Mesenchymal stem cell (in vitro differentiated cells and primary cell): ENCODE measurements at regions not wholly inside any gene's neighbourhood (a gene's known extent, or its start where the extent isn't known, plus 50 kb on each side); places are given as distances from the start of the nearest gene placed in this dataset.

Experiments used
- DNase-seq: peaks from one replicate; pipeline ENCODE4 v3.0.0-alpha.2; 2013
- H2AFZ ChIP-seq: one replicate; pipeline ENCODE4 v1.6.1; 2013; ENCODE audit warnings: low read depth, mild to moderate bottlenecking, control low read depth, inconsistent platforms, low read length, moderate library complexity
- H2AK5ac ChIP-seq: 2 replicates; pipeline ENCODE4 v1.6.1; 2013; ENCODE audit warnings: low read length, moderate library complexity, mild to moderate bottlenecking, inconsistent platforms; ENCODE audit not compliant: severe bottlenecking
- H2BK120ac ChIP-seq: one replicate; pipeline ENCODE4 v1.6.1; 2013; ENCODE audit warnings: low read depth, mild to moderate bottlenecking, inconsistent platforms, low read length, moderate library complexity
- H2BK12ac ChIP-seq, 2 experiments: one replicate each; pipeline ENCODE4 v1.6.1; 2013; ENCODE audit warnings: inconsistent platforms in 2 of 2, low read length in 2 of 2, mild to moderate bottlenecking in 2 of 2, moderate library complexity in 2 of 2, control low read depth in 1 of 2
- H2BK15ac ChIP-seq: one replicate; pipeline ENCODE4 v1.6.1; 2013; ENCODE audit warnings: mild to moderate bottlenecking, low read depth, inconsistent platforms; ENCODE audit not compliant: poor library complexity, severe bottlenecking
- H2BK5ac ChIP-seq: 2 replicates; pipeline ENCODE4 v1.6.1; 2013; ENCODE audit warnings: low read depth, mild to moderate bottlenecking, low read length, control low read depth, inconsistent platforms; ENCODE audit not compliant: poor library complexity, severe bottlenecking
- H3K14ac ChIP-seq, 2 experiments: one replicate each; pipeline ENCODE4 v1.6.1; 2013; ENCODE audit warnings: inconsistent platforms in 2 of 2, low read length in 2 of 2, control low read depth in 1 of 2, mild to moderate bottlenecking in 1 of 2, moderate library complexity in 1 of 2
- H3K18ac ChIP-seq, 2 experiments: one replicate each; pipeline ENCODE4 v1.6.1; 2013; ENCODE audit warnings: inconsistent platforms in 2 of 2, low read length in 2 of 2, control low read depth in 1 of 2, low read depth in 1 of 2, mild to moderate bottlenecking in 1 of 2
- H3K23ac ChIP-seq, 2 experiments: one replicate each; pipeline ENCODE4 v1.6.1; 2013; ENCODE audit warnings: inconsistent platforms in 2 of 2, low read length in 2 of 2, mild to moderate bottlenecking in 2 of 2, moderate library complexity in 2 of 2, control low read depth in 1 of 2
- H3K27ac ChIP-seq: 2 replicates; pipeline ENCODE4 v1.5.1; 2013; ENCODE audit warnings: mild to moderate bottlenecking, moderate library complexity, low read length, control low read depth, inconsistent platforms; ENCODE audit not compliant: poor library complexity, severe bottlenecking
- H3K27me3 ChIP-seq, 2 experiments: 2 replicates each; pipeline versions ENCODE4 v1.6.1 to v1.7.0; 2013; ENCODE audit warnings: low read length in 2 of 2, mild to moderate bottlenecking in 2 of 2, moderate library complexity in 2 of 2, control low read depth in 1 of 2, inconsistent platforms in 1 of 2; ENCODE audit not compliant: control insufficient read depth in 1 of 2, insufficient read depth in 1 of 2
- H3K36me3 ChIP-seq, 2 experiments: 2 replicates each; pipeline versions ENCODE4 v1.6.1 to v1.7.0; 2013; ENCODE audit warnings: low read length in 2 of 2, control low read depth in 1 of 2, inconsistent platforms in 1 of 2, low read depth in 1 of 2, mild to moderate bottlenecking in 1 of 2; ENCODE audit not compliant: insufficient read depth in 2 of 2, control insufficient read depth in 1 of 2
- H3K4ac ChIP-seq, 2 experiments: one replicate each; pipeline ENCODE4 v1.6.1; 2013; ENCODE audit warnings: inconsistent platforms in 2 of 2, low read length in 2 of 2, mild to moderate bottlenecking in 2 of 2, moderate library complexity in 2 of 2, control low read depth in 1 of 2, low read depth in 1 of 2
- H3K4me1 ChIP-seq: 2 replicates; pipeline ENCODE4 v1.6.1; 2013; ENCODE audit warnings: low read depth, low read length, control low read depth; ENCODE audit not compliant: control insufficient read depth, insufficient read depth
- H3K4me2 ChIP-seq: 2 replicates; pipeline ENCODE4 v1.6.1; 2013; ENCODE audit warnings: low read length, mild to moderate bottlenecking, inconsistent platforms; ENCODE audit not compliant: poor library complexity, severe bottlenecking
- H3K4me3 ChIP-seq, 2 experiments: 2 replicates each; pipeline versions ENCODE4 v1.5.1 to v1.7.0; 2013; ENCODE audit warnings: low read length in 2 of 2, mild to moderate bottlenecking in 2 of 2, control low read depth in 1 of 2, low read depth in 1 of 2; ENCODE audit not compliant: insufficient read depth in 1 of 2
- H3K79me1 ChIP-seq: replicated peaks from 2 replicates; pipeline ENCODE4 v1.6.1; 2013; ENCODE audit warnings: mild to moderate bottlenecking, control low read depth, low read length, inconsistent platforms; ENCODE audit not compliant: poor library complexity, severe bottlenecking
- H3K9ac ChIP-seq: 2 replicates; pipeline ENCODE4 v1.7.0; 2013; ENCODE audit warnings: mild to moderate bottlenecking, low read length, moderate library complexity
- H3K9me3 ChIP-seq: 2 replicates; pipeline ENCODE4 v1.7.0; 2013; ENCODE audit warnings: mild to moderate bottlenecking, low read length; ENCODE audit not compliant: control insufficient read depth
- H4K8ac ChIP-seq: one replicate; pipeline ENCODE4 v1.6.1; 2013; ENCODE audit warnings: inconsistent platforms, mild to moderate bottlenecking, low read length, moderate library complexity
- H4K91ac ChIP-seq: one replicate; pipeline ENCODE4 v1.6.1; 2013; ENCODE audit warnings: mild to moderate bottlenecking, low read length, inconsistent platforms
- WGBS: methylation state at CpG from one replicate; pipeline ENCODE4 v1.1.7; 2013; ENCODE audit warnings: mixed read lengths; 5-methylcytosine and 5-hydroxymethylcytosine counted together

- peaks cover 48% of the 10 kb centered on the region for H3K4me1 ChIP-seq
- H2BK15ac ChIP-seq = no peak overlapping the region
- H2BK5ac ChIP-seq = no peak overlapping the region
- peak overlapping the region; percentile 35 for H4K8ac ChIP-seq
- H2BK120ac ChIP-seq = peak overlapping the region; percentile 82
- H4K91ac ChIP-seq = peak overlapping the region; percentile 83
- no peak overlapping the region for H3K23ac ChIP-seq
- no peaks in the 10 kb centered on the region for H3K9me3 ChIP-seq
- no peak overlapping the region for H3K14ac ChIP-seq
- peak overlapping the region; percentile 7 for H3K9ac ChIP-seq
- H2AFZ ChIP-seq = no peak overlapping the region
- H3K79me1 ChIP-seq = no peaks in the 10 kb centered on the region
- no peak overlapping the region for H3K4me2 ChIP-seq
- H2AK5ac ChIP-seq = peak overlapping the region; percentile 60
- no peaks in the 10 kb centered on the region for H3K27me3 ChIP-seq
- no peaks in the 10 kb centered on the region for H3K36me3 ChIP-seq
- peak overlapping the region; percentile 84 for H3K27ac ChIP-seq
- H3K18ac ChIP-seq = peak overlapping the region; percentile 76 to 88
- H3K4ac ChIP-seq = peak overlapping the region in 1 of 2 experiments; percentile 77
- WGBS = 39% methylated on average over 10 of the region's 11 CpGs
- H2BK12ac ChIP-seq = peak overlapping the region; percentile 64 to 97
- no peak for DNase-seq
- H3K4me3 ChIP-seq = no peak overlapping the region
These were observed 171.8 kb downstream of the TOMM20 start for GRCh38 chr1:234956821-234957329.

- H2AFZ ChIP-seq = peak overlapping the region; percentile 49
- H3K14ac ChIP-seq = peak overlapping the region in 1 of 2 experiments; percentile 92
- H3K4me2 ChIP-seq = no peak overlapping the region
- no peaks in the 10 kb centered on the region for H3K27me3 ChIP-seq
- peak; percentile 76 for DNase-seq
- peak overlapping the region; percentile 97 for H4K91ac ChIP-seq
- peak overlapping the region; percentile 86 for H2BK120ac ChIP-seq
- H3K9me3 ChIP-seq = no peaks in the 10 kb centered on the region
- peaks cover 42% of the 10 kb centered on the region for H3K4me1 ChIP-seq
- H3K4ac ChIP-seq = peak overlapping the region; percentile 79 to 93
- peak overlapping the region; percentile 85 for H4K8ac ChIP-seq
- H3K23ac ChIP-seq = no peak overlapping the region
- H3K27ac ChIP-seq = peak overlapping the region; percentile 28
- H3K4me3 ChIP-seq = peak overlapping the region in 1 of 2 experiments; percentile 12
- peak overlapping the region; percentile 35 for H2BK5ac ChIP-seq
- H2BK12ac ChIP-seq = peak overlapping the region; percentile 95 to 100
- no peaks in the 10 kb centered on the region for H3K79me1 ChIP-seq
- H2BK15ac ChIP-seq = peak overlapping the region; percentile 96
- peak overlapping the region; percentile 42 for H3K9ac ChIP-seq
- 55% methylated on average over 11 of the region's 11 CpGs for WGBS
- peak overlapping the region; percentile 85 to 93 for H3K18ac ChIP-seq
- peak overlapping the region; percentile 90 for H2AK5ac ChIP-seq
- no peaks in the 10 kb centered on the region for H3K36me3 ChIP-seq
These were observed 173.4 kb downstream of the TOMM20 start for GRCh38 chr1:234955107-234955731.

GRCh38 chr1:234954613-234955012 is 174.0 kb downstream of the TOMM20 start:
- H3K4me3 ChIP-seq = peak overlapping the region in 1 of 2 experiments; percentile 29
- no peaks in the 10 kb centered on the region for H3K36me3 ChIP-seq

GRCh38 chr1:234953655-234954405 is 174.8 kb downstream of the TOMM20 start:
- H4K8ac ChIP-seq = no peak overlapping the region
- 95% methylated on average over 9 of the region's 13 CpGs for WGBS

More at GRCh38 chr1:234954613-234955012, 174.0 kb downstream of the TOMM20 start:
- DNase-seq = no peak
- Histone ChIP-seq H3K9ac (peak overlapping the region; percentile 42), H3K23ac (no peak overlapping the region), H3K4ac (peak overlapping the region in 1 of 2 experiments; percentile 19), H2AK5ac (peak overlapping the region; percentile 92), H2BK15ac (peak overlapping the region; percentile 86), H4K91ac (peak overlapping the region; percentile 56), H3K4me1 (peaks cover 38% of the 10 kb centered on the region), H3K14ac (no peak overlapping the region), H2BK12ac (peak overlapping the region; percentile 75 to 91), H3K27ac (no peak overlapping the region), H4K8ac (peak overlapping the region; percentile 69), H2AFZ (no peak overlapping the region), H3K79me1 (no peaks in the 10 kb centered on the region), H3K27me3 (no peaks in the 10 kb centered on the region), H3K4me2 (no peak overlapping the region), H2BK5ac (no peak overlapping the region), H3K18ac (peak overlapping the region; percentile 25 to 87), H3K9me3 (peaks cover under 1% of the 10 kb centered on the region), H2BK120ac (peak overlapping the region; percentile 66)
- 97% methylated on average over 6 of the region's 6 CpGs for WGBS

More at GRCh38 chr1:234953655-234954405, 174.8 kb downstream of the TOMM20 start:
- Histone ChIP-seq H3K14ac (peak overlapping the region in 1 of 2 experiments; percentile 58), H3K27ac (no peak overlapping the region), H3K4me2 (no peak overlapping the region), H3K23ac (no peak overlapping the region), H3K79me1 (no peaks in the 10 kb centered on the region), H2BK120ac (no peak overlapping the region), H3K9ac (no peak overlapping the region), H3K18ac (no peak overlapping the region), H4K91ac (no peak overlapping the region), H2AK5ac (peak overlapping the region; percentile 51), H3K36me3 (no peaks in the 10 kb centered on the region), H3K4me1 (peaks cover 31% of the 10 kb centered on the region), H2BK15ac (no peak overlapping the region), H2BK12ac (peak overlapping the region in 1 of 2 experiments; percentile 90), H2BK5ac (no peak overlapping the region), H3K9me3 (peaks cover 3% of the 10 kb centered on the region), H3K4me3 (no peak overlapping the region), H2AFZ (no peak overlapping the region), H3K4ac (peak overlapping the region in 1 of 2 experiments; percentile 32), H3K27me3 (no peaks in the 10 kb centered on the region)
- DNase-seq = no peak
